Mammary epithelial cell (primary cell): ENCODE measurements at regions not wholly inside any gene's neighbourhood (a gene's known extent, or its start where the extent isn't known, plus 50 kb on each side); places are given as distances from the start of the nearest gene placed in this dataset.

Experiments
- CTCF ChIP-seq, 2 donors: IDR thresholded peaks in 1 of 2; conservative IDR thresholded peaks in 1 of 2; 2 replicates each; pipeline ENCODE4 v1.5.1; 2011 to 2012; ENCODE audit warnings: inconsistent platforms in 2 of 2, low read length in 2 of 2, mild to moderate bottlenecking in 2 of 2, control low read depth in 1 of 2, low read depth in 1 of 2; ENCODE audit not compliant: insufficient read depth in 1 of 2; ENCODE audit errors: extremely low read depth in 1 of 2
- EZH2 ChIP-seq: IDR thresholded peaks from 2 replicates; pipeline ENCODE4 v1.6.1; 2012; ENCODE audit warnings: low read length, inconsistent platforms, borderline replicate concordance

DNA sequence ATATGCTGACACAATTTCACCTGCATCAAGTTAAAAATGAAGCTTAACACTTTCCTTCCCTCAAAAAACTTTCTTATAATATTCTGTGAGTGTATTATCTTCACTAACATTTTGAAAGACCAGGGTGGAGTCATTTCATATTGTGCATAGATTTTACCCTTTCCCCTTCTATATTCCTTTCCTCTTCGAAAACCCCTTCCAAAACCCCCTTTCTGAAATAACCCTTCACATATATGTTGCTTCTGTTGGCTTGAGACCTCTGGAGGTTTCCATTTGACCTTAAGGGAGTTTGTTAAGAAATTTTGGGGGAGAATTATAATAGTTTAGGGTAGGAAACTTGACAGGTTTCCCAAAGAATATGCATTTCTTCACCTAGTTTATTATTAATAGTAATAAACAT, 489.6 kb upstream of the MIR17HG start:
- no peak for TF ChIP-seq CTCF (conservative IDR thresholded peaks at IDR 0.05 in 1 of 2, IDR thresholded peaks at IDR 0.05 in 1 of 2; ENCODE audit: extremely low read depth in 1 of 2, insufficient read depth in 1 of 2, low read depth in 1 of 2, low read length in 2 of 2)
- no peak for TF ChIP-seq EZH2
